Activated CD8-positive, alpha-beta memory T cell treated with anti-CD3 and anti-CD28 coated beads for 4 hours (primary cell): ENCODE measurements at regions not wholly inside any gene's neighbourhood (a gene's known extent, or its start where the extent isn't known, plus 50 kb on each side); places are given as distances from the start of the nearest gene placed in this dataset.
"Not testable (repeated sequence)": the region's sequence is repeated elsewhere in the genome, so short reads cannot be mapped to it uniquely, and the experiment has no call there.

Experiments
- DNase-seq, 2 donors: peaks; one replicate each; pipeline ENCODE4 v3.0.0-alpha.2; 2020; ENCODE audit warnings: low read depth in 2 of 2

DNA sequence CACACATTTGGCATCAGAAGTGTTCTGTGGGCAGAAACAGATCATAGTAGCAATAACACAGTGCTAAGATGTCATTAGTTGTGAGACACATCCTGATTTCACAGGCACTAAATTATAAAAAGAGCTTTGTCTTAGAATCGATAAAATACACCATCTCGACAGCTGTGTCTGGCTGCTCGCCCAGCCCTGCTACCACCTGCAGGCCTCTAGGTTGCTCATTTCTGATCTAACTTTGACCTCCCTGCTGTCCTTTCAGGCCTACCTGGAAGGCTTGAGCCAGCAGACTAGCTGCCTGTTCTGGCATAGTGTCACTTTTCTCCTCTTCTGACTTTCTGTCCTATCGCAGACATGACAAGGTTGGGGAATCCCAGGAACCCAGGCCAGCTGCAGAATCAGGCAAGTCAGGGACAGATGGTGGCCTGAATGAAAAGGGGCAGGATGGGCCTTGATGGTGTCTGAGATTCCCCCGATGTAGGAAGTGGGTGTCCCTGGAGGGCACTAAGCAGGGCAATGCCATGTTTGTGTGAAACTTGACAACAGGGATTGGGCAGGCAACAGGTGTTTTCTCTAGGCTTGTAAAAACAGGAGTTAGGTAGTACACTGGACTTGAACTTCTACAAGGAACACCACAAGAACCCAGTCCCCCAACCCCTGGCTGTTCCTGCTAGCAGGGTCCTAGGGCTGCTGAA lies 66.6 kb upstream of the RHOU start:
- no peak for DNase-seq

DNA sequence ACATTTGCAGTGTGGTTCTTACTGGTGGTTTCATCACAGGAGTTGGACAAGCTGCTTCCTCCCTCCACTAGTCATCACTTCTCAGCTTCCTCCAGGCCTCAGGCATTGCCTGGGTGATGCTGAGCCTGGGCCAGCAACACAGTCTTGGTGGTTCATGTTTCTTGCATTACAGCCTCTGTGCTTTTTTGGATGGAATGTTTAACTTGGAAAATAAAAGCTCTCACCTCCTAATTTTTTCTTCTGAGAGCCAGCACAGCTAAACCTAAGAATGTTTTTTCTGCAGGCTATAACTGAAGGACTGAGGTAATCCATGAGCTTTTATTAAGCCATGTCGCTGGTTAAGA lies 66.1 kb upstream of the RHOU start:
- DNase-seq: no peak

DNA sequence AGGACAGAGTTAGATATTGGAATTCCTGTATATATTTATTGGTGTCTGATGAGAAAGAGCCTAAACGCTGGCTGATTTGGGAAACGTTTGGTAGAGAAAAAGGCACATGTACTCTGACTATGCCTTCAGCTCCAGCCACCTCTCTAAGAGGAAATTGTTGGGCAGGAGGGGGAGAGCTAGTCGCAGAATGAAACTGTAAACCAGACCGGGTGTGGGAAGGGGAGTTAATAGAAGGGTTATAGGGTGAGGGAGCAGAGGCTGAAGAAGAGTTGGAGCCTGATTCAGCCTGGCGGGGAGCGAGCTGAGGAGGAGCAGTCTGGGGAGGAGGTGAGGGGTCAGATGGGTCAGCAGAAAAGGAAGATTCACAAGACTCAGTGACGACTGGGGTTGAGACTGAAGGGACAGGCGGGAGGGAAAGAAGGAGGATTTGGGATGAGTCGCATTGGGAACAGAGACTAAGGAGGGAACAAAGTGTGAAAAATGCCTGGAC lies 54.2 kb upstream of the RHOU start:
- DNase-seq: not testable (repeated sequence)

DNA sequence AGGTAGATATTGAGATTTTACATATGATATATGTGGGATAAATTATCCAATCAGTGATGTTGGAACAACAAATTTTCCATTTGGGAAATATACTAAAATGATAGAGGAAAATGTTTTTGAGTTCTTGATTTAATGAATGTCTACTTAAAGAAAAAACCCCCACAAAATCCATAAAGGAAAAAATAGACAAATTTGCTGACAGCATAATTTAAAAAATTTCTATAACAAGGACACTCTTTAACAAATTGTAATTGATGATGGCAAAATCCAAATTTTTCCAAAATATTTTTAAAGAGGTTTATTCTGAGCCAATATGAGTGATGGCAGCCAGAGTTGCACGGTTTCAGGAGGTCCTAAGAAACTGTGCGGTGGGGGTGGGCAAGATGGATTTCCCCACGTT lies 51.9 kb upstream of the RHOU start:
- DNase-seq: no peak

DNA sequence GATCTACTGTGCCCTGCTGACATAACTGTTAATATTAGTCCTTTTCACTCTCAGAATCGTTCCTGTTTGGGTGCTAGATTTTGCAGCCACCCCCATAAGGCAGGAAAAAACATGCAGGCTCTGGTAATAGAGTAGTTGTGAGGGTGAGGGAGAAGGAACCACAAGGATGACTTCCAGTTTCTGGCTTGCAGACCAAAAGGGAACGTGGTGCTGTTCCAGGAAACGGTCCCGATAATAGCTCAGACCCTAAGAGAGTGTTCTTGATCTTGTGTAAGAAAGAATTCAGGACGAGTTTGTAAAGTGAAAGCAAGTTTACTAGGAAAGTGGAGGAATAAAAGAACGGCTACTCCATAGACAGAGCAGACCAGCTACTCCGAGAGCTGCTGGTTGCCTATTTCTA lies 50.7 kb upstream of the RHOU start:
- DNase-seq: no peak

DNA sequence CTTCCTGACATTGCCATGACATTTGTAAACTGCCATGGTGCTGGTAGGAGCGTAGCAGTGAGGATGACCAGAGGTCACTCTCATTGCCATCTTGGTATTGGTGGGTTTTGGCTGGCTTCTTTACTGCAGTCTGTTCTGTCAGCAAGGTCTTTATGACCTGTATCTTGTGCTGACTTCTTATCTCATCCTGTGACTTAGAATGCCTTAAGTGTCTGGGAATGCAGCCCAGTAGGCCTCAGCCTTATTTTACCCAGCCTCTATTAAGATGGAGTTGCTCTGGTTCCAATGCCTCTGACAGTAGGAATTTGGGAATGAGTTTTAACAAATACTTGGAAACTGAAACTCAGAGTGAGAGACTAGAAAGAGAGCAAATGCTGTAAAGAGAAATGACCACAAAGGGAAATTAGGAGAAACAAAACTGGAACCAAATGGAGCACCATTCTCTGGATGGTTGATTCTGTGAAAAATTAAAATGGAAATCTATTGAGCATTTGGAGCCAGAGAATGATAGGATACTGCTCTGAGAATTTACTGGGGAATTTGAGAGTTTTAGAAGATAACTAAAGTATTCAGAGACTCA lies 50.1 kb upstream of the RHOU start:
- no peak for DNase-seq
